Fibroblast of lung (primary cell): ENCODE measurements at regions not wholly inside any gene's neighbourhood (a gene's known extent, or its start where the extent isn't known, plus 50 kb on each side); places are given as distances from the start of the nearest gene placed in this dataset.

Source experiments
- CTCF ChIP-seq, 2 donors: IDR thresholded peaks in 1 of 2; conservative IDR thresholded peaks in 1 of 2; 1 replicate in 1 of 2; 2 replicates in 1 of 2; pipeline ENCODE4 v1.5.1; 2011 to 2012; ENCODE audit warnings: low read length in 2 of 2, control low read depth in 1 of 2, inconsistent platforms in 1 of 2, low read depth in 1 of 2, mild to moderate bottlenecking in 1 of 2
- EZH2 ChIP-seq: IDR thresholded peaks from 2 replicates; pipeline ENCODE4 v1.5.1; 2012; ENCODE audit warnings: low read length, control low read depth, mild to moderate bottlenecking; ENCODE audit errors: missing control alignments

GRCh38 chr2:67798541-67799160 is 264.2 kb downstream of the C1D start:
- no peak for TF ChIP-seq CTCF (conservative IDR thresholded peaks at IDR 0.05 in 1 of 2, IDR thresholded peaks at IDR 0.05 in 1 of 2; ENCODE audit: low read depth in 1 of 2, low read length in 2 of 2)
- no peak for TF ChIP-seq EZH2
